ENCODE measurements at regions not wholly inside any gene's neighbourhood (a gene's known extent, or its start where the extent isn't known, plus 50 kb on each side); places are given as distances from the start of the nearest gene placed in this dataset.

- no peak for TF ChIP-seq YY1 (IDR thresholded peaks at IDR 0.05; ENCODE audit: insufficient read depth, insufficient replicate concordance, low read depth, low read length)
- TF ChIP-seq ZNF280D (CRISPR knock-in tag; IDR thresholded peaks at IDR 0.05), result no peak
- TF ChIP-seq DDIT3 (CRISPR knock-in tag; IDR thresholded peaks at IDR 0.05), result no peak
- TF ChIP-seq JARID2 (CRISPR knock-in tag; IDR thresholded peaks at IDR 0.05; ENCODE audit: insufficient replicate concordance), result no peak
- no peak for TF ChIP-seq ZBTB39 (CRISPR knock-in tag; IDR thresholded peaks at IDR 0.05)
- TF ChIP-seq SSRP1 (CRISPR knock-in tag; IDR thresholded peaks at IDR 0.05), result no peak
- TF ChIP-seq ZNF775 (CRISPR knock-in tag; IDR thresholded peaks at IDR 0.05; ENCODE audit: borderline replicate concordance), result no peak
- TF ChIP-seq SALL2 (CRISPR knock-in tag; IDR thresholded peaks at IDR 0.05), result no peak
- peak; percentile 79; the same call in 1 of the 2 replicates for TF ChIP-seq MAZ (IDR thresholded peaks at IDR 0.05; ENCODE audit: borderline replicate concordance, low read depth, low read length)
- no peak for TF ChIP-seq MAZ (CRISPR knock-in tag; IDR thresholded peaks at IDR 0.05; ENCODE audit: low read depth)
- TF ChIP-seq ZNF556 (CRISPR knock-in tag; IDR thresholded peaks at IDR 0.05; ENCODE audit: borderline replicate concordance), result no peak
- TF ChIP-seq CREBL2 (CRISPR knock-in tag; IDR thresholded peaks at IDR 0.05; ENCODE audit: borderline replicate concordance), result no peak
- TF ChIP-seq HIVEP1 (CRISPR knock-in tag; IDR thresholded peaks at IDR 0.05), result no peak
- no peak for TF ChIP-seq ATF1 (CRISPR knock-in tag; IDR thresholded peaks at IDR 0.05)
- no peak for TF ChIP-seq ZNF546 (CRISPR knock-in tag; conservative IDR thresholded peaks at IDR 0.05)
Measured at GRCh38 chr18:34493099-34493544, 217.0 kb upstream of the DTNA start (continued).
